Karpas-422 (cell line): ENCODE measurements at regions not wholly inside any gene's neighbourhood (a gene's known extent, or its start where the extent isn't known, plus 50 kb on each side); places are given as distances from the start of the nearest gene placed in this dataset.

Experiments
- DNase-seq: peaks from one replicate; pipeline ENCODE4 v3.0.0-alpha.2; 2015
- H2AFZ ChIP-seq: fragments of 200-600 bp; sonication (generic); 2 replicates; pipeline ENCODE4 v1.6.1; 2014; ENCODE audit warnings: antibody characterized with exemption, low read length, mixed read lengths
- H3K27ac ChIP-seq: fragments of 200-600 bp; sonication (generic); 2 replicates; pipeline ENCODE4 v1.5.1; 2014; ENCODE audit warnings: mild to moderate bottlenecking, low read length, moderate library complexity
- H3K27me3 ChIP-seq: fragments of 200-600 bp; sonication (generic); 2 replicates; pipeline ENCODE4 v1.6.1; 2014; ENCODE audit warnings: low read length, mixed read lengths
- H3K36me3 ChIP-seq: fragments of 200-600 bp; sonication (generic); 2 replicates; pipeline ENCODE4 v1.6.1; 2014; ENCODE audit warnings: low read length, mixed read lengths; ENCODE audit not compliant: insufficient read depth
- H3K4me1 ChIP-seq: fragments of 200-600 bp; sonication (generic); 2 replicates; pipeline ENCODE4 v1.6.1; 2014; ENCODE audit warnings: mild to moderate bottlenecking, low read length, mixed read lengths
- H3K4me2 ChIP-seq: fragments of 200-600 bp; sonication (generic); 2 replicates; pipeline ENCODE4 v1.6.1; 2014; ENCODE audit warnings: low read length, low read depth, mild to moderate bottlenecking; ENCODE audit not compliant: poor library complexity, severe bottlenecking
- H3K4me3 ChIP-seq: fragments of 200-600 bp; sonication (generic); 2 replicates; pipeline ENCODE4 v1.5.1; 2014; ENCODE audit warnings: mild to moderate bottlenecking, antibody characterized with exemption, low read length, mixed read lengths
- H3K79me2 ChIP-seq: fragments of 200-600 bp; sonication (generic); 2 replicates; pipeline ENCODE4 v1.6.1; 2014; ENCODE audit warnings: mild to moderate bottlenecking, low read length, mixed read lengths
- H3K9ac ChIP-seq: fragments of 200-600 bp; sonication (generic); 2 replicates; pipeline ENCODE4 v1.6.0; 2014; ENCODE audit warnings: low read length
- H3K9me2 ChIP-seq: fragments of 200-600 bp; sonication (generic), shearing (Covaris generic); replicated peaks from 2 replicates; pipeline ENCODE4 v1.6.0; 2014; ENCODE audit warnings: mild to moderate bottlenecking, low read length, moderate library complexity; ENCODE audit not compliant: insufficient read depth
- H3K9me3 ChIP-seq: fragments of 300-700, 200-600 bp; sonication (generic); 2 replicates; pipeline ENCODE4 v1.6.1; 2014; ENCODE audit warnings: low read length, mixed read lengths
- H4K20me1 ChIP-seq: fragments of 200-600 bp; sonication (generic); 2 replicates; pipeline ENCODE4 v1.6.1; 2014; ENCODE audit warnings: mild to moderate bottlenecking, antibody characterized with exemption, low read length, low read depth; ENCODE audit not compliant: insufficient read depth

DNA sequence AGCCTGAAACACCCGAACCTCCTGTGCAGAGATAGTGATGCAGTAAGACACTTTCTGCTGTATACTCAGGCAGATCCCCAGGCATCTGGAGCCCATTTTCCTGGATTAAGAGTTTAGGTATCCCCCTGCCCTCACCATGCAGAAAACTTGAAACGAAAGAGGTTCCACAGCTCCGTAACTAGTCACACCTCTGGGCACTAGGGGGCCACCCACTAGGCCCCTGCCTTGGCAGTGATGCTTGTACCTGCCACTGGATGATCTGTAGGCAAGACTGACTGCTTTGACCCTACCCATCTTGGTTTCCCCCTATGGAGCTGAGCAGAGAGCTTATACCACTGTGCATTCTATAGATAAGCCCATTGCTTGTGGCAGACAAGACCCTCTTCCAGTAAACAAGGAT, 940.6 kb downstream of the PCDH19 start:
- no peaks in the 10 kb centered on the region for H4K20me1 ChIP-seq
- H3K79me2 ChIP-seq: no peaks in the 10 kb centered on the region
- no peak overlapping the region for H3K9ac ChIP-seq
- H3K36me3 ChIP-seq: no peaks in the 10 kb centered on the region
- no peaks in the 10 kb centered on the region for H3K9me2 ChIP-seq
- DNase-seq: no peak
- no peak overlapping the region for H2AFZ ChIP-seq
- H3K4me2 ChIP-seq: no peak overlapping the region
- H3K4me1 ChIP-seq: no peaks in the 10 kb centered on the region
- no peaks in the 10 kb centered on the region for H3K27me3 ChIP-seq
- peaks cover 12% of the 10 kb centered on the region for H3K9me3 ChIP-seq
- H3K27ac ChIP-seq: no peak overlapping the region
- no peak overlapping the region for H3K4me3 ChIP-seq

DNA sequence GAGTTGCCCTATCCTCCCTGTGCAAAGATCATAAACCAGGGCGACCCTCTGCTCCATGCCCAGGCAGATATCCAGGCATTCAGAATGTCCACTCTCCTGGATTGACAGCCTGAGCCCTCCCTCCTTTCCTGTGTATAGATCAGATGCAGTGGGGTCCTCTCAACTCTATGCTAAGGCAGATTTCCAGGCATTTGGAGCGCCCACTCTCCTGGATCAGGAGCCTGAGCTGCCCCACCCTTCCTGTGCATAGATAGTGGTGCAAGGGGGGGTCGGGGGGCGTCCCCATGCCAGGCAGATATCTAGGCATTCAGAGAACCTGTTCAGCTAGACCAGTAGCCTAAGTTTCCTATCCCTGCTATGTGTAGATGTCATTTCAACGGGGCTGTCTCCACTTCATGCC, 941.1 kb downstream of the PCDH19 start:
- Histone ChIP-seq H3K79me2 (no peaks in the 10 kb centered on the region), H3K36me3 (no peaks in the 10 kb centered on the region), H3K27me3 (no peaks in the 10 kb centered on the region), H3K9me3 (peaks cover 16% of the 10 kb centered on the region), H4K20me1 (no peaks in the 10 kb centered on the region), H3K9me2 (no peaks in the 10 kb centered on the region), H3K4me1 (no peaks in the 10 kb centered on the region), H3K4me2 (no peak overlapping the region), H3K27ac (no peak overlapping the region), H3K9ac (no peak overlapping the region), H3K4me3 (no peak overlapping the region), H2AFZ (no peak overlapping the region)
- DNase-seq: no peak

DNA sequence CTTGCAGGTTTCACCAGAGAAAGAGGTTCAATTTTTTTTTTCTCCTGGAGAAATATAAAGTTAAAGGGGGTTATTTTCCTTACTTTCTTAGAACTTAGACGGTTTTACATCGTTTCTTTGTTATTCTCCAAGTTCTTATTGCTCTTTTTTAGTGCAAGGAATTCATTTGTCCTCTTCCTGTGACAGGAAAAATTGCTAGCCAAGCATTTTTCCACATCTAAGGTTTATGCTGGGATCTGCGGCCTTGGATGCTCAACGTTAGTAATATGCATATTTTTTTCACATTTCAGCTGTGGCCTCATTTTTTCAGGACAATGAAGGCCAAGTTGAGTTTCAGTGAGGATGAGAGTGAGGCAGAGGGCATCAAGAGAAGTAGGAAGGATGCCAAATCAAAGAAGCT, 948.9 kb downstream of the PCDH19 start:
- Histone ChIP-seq H3K9me2 (no peaks in the 10 kb centered on the region), H3K4me1 (no peaks in the 10 kb centered on the region), H3K4me2 (no peak overlapping the region), H3K79me2 (no peaks in the 10 kb centered on the region), H4K20me1 (no peaks in the 10 kb centered on the region), H3K4me3 (no peak overlapping the region), H3K27ac (no peak overlapping the region), H3K27me3 (no peaks in the 10 kb centered on the region), H2AFZ (no peak overlapping the region), H3K9me3 (peaks cover 29% of the 10 kb centered on the region), H3K9ac (no peak overlapping the region), H3K36me3 (no peaks in the 10 kb centered on the region)
- DNase-seq: no peak

DNA sequence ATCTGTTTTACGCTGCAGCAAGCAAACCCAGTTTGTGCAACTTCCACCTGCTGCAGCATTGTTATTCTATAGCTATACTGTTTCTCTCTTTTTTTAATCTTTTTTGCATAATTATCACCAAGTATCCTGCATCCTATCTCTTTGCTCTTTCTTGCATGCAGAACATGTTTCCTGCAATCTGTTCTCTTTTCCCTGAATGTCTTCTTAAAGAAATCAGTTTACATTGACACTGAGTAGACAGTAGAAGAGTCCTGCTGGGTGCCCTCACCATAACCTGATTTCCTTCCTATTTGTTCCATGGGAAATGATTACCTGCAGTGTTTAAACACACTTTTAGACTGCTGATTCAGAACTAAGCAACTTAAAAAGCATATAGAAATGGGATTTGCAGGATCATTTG, 964.7 kb downstream of the PCDH19 start:
- H3K9me3 ChIP-seq: peaks cover 13% of the 10 kb centered on the region
- no peak overlapping the region for H3K27ac ChIP-seq
- H4K20me1 ChIP-seq: no peaks in the 10 kb centered on the region
- no peak overlapping the region for H2AFZ ChIP-seq
- H3K36me3 ChIP-seq: no peaks in the 10 kb centered on the region
- H3K79me2 ChIP-seq: no peaks in the 10 kb centered on the region
- no peak overlapping the region for H3K9ac ChIP-seq
- H3K4me2 ChIP-seq: no peak overlapping the region
- no peaks in the 10 kb centered on the region for H3K4me1 ChIP-seq
- H3K9me2 ChIP-seq: no peaks in the 10 kb centered on the region
- H3K4me3 ChIP-seq: no peak overlapping the region
- no peaks in the 10 kb centered on the region for H3K27me3 ChIP-seq
- DNase-seq: no peak

DNA sequence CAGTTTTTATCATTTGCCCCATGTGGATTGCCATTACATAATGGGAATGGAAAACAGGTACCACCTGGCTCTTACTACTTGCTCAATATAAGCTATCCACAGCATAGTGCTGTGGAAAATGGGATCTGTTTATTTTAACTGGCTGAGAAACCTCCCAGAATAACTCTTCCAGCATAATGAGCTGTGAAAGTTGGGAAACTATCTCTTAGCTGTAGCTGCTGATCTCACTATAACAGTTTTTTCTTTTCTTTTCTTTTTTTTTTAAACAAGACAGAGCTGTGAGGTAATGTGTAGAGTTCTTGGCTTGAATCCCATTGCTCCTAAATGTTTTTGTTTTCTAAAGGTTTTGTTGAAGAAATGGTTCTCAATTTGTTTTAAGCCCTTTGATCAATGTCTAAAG, 988.3 kb downstream of the PCDH19 start:
- H4K20me1 ChIP-seq: no peaks in the 10 kb centered on the region
- no peaks in the 10 kb centered on the region for H3K79me2 ChIP-seq
- H2AFZ ChIP-seq: no peak overlapping the region
- no peaks in the 10 kb centered on the region for H3K27me3 ChIP-seq
- no peak for DNase-seq
- H3K9ac ChIP-seq: no peak overlapping the region
- no peaks in the 10 kb centered on the region for H3K9me2 ChIP-seq
- no peaks in the 10 kb centered on the region for H3K36me3 ChIP-seq
- no peak overlapping the region for H3K4me3 ChIP-seq
- no peaks in the 10 kb centered on the region for H3K4me1 ChIP-seq
- H3K9me3 ChIP-seq: peaks cover 32% of the 10 kb centered on the region
- H3K27ac ChIP-seq: no peak overlapping the region
- no peak overlapping the region for H3K4me2 ChIP-seq

DNA sequence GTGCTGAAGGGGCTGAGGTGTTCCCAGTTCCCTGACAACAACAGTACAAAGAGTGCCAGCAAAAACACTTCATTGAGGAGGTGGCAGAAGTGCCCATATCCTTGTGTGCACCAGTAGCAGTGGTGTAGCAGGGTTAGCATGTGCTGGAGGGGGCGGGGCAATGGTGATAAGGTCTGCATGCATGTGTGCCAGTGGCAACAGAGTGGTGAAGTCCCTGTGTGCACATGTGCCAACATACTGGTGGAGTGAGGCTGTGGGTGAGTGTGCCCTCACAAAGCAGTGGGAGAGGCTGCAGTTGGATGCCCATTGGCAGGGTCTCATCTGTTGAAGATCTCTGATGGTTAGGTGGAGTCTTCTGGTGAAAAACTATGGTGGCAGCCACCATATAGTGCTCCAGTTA, 994.6 kb downstream of the PCDH19 start:
- H3K4me3 ChIP-seq: no peak overlapping the region
- H3K9ac ChIP-seq: no peak overlapping the region
- no peak for DNase-seq
- peaks cover 25% of the 10 kb centered on the region for H3K9me3 ChIP-seq
- H3K4me1 ChIP-seq: no peaks in the 10 kb centered on the region
- no peaks in the 10 kb centered on the region for H3K9me2 ChIP-seq
- H2AFZ ChIP-seq: no peak overlapping the region
- H3K36me3 ChIP-seq: no peaks in the 10 kb centered on the region
- H4K20me1 ChIP-seq: no peaks in the 10 kb centered on the region
- no peaks in the 10 kb centered on the region for H3K27me3 ChIP-seq
- H3K79me2 ChIP-seq: no peaks in the 10 kb centered on the region
- no peak overlapping the region for H3K27ac ChIP-seq
- no peak overlapping the region for H3K4me2 ChIP-seq

DNA sequence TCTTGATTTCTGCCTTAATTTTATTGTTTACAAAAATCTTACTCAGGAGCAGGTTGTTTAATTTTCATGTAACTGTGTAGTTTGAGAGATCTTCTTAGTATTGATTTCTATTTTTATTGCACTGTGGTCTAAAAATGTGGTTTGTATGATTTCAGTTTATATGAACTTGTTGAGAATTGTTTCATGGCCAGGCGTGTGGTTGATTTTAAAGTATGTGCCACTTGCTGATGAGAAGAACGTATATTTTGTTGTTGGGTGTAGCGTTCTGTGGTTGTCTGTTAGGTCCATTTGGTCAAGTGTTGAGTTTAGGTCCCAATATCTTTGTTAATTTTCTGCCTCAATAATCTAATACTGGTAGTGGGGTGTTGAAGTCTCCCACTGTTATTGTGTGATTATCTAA, 996.8 kb downstream of the PCDH19 start:
- Histone ChIP-seq H3K4me1 (no peaks in the 10 kb centered on the region), H2AFZ (no peak overlapping the region), H3K9me3 (peaks cover 22% of the 10 kb centered on the region), H3K27ac (no peak overlapping the region), H3K9ac (no peak overlapping the region), H3K4me3 (no peak overlapping the region), H3K4me2 (no peak overlapping the region), H3K79me2 (no peaks in the 10 kb centered on the region), H4K20me1 (no peaks in the 10 kb centered on the region), H3K9me2 (no peaks in the 10 kb centered on the region), H3K27me3 (no peaks in the 10 kb centered on the region), H3K36me3 (no peaks in the 10 kb centered on the region)
- DNase-seq: no peak

DNA sequence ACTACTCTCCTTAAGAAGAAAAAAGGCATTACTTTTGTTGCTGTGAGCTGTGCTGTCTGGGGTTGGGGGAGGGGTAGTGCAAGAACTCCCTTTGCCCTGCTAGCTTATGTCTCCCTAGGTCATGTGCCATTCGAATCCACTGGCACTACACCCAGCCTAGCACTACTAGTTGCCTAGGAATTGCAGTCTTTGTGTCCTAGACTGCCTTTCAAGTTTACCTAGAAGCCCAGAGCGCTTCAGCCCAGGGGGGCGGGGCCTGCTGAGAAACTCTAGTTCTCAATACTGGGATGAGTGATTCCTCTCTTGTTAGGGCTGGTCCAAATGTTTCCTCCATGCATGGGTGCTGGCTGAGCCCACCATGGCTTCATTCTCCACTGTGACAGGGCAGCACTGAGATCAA, 1011.5 kb downstream of the PCDH19 start:
- Histone ChIP-seq H3K27me3 (no peaks in the 10 kb centered on the region), H3K4me2 (no peak overlapping the region), H4K20me1 (no peaks in the 10 kb centered on the region), H3K79me2 (no peaks in the 10 kb centered on the region), H3K4me3 (no peak overlapping the region), H3K27ac (no peak overlapping the region), H3K9ac (no peak overlapping the region), H3K4me1 (no peaks in the 10 kb centered on the region), H3K9me2 (no peaks in the 10 kb centered on the region), H3K9me3 (peaks cover 19% of the 10 kb centered on the region; the same call in 1 of the 2 replicates), H3K36me3 (no peaks in the 10 kb centered on the region), H2AFZ (no peak overlapping the region)
- no peak for DNase-seq

DNA sequence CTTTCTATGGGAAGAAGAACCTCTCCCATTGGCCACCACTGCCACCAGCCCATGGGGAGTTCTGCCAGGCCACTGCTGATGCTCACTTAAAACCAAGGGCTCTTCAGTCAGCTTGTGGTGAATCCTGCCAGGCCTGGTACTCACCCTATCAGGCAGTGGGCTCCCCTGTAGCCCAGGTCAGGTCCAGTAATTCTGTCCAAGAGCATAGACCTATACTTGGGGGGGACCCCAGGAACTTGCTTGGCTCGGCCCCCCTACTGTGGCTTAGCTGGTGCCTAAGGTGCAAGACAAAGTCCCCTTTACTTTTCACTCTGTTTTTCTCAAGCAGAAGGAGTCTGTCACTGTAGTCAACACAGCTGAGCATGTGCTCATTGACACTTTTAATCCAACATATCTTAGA, 1012.2 kb downstream of the PCDH19 start:
- no peak for DNase-seq
- H3K27ac ChIP-seq: no peak overlapping the region
- no peak overlapping the region for H3K9ac ChIP-seq

More for the DNA sequence above, 1012.2 kb downstream of the PCDH19 start:
- no peak overlapping the region for H3K4me3 ChIP-seq
- no peak overlapping the region for H3K4me2 ChIP-seq
- no peaks in the 10 kb centered on the region for H3K79me2 ChIP-seq
- no peaks in the 10 kb centered on the region for H3K36me3 ChIP-seq
- no peak overlapping the region for H2AFZ ChIP-seq
- no peaks in the 10 kb centered on the region for H4K20me1 ChIP-seq
- no peaks in the 10 kb centered on the region for H3K27me3 ChIP-seq
- H3K9me2 ChIP-seq: no peaks in the 10 kb centered on the region
- H3K4me1 ChIP-seq: no peaks in the 10 kb centered on the region
- peaks cover 22% of the 10 kb centered on the region; the same call in 1 of the 2 replicates for H3K9me3 ChIP-seq
